ENCODE measurements at regions not wholly inside any gene's neighbourhood (a gene's known extent, or its start where the extent isn't known, plus 50 kb on each side); places are given as distances from the start of the nearest gene placed in this dataset.

DNA sequence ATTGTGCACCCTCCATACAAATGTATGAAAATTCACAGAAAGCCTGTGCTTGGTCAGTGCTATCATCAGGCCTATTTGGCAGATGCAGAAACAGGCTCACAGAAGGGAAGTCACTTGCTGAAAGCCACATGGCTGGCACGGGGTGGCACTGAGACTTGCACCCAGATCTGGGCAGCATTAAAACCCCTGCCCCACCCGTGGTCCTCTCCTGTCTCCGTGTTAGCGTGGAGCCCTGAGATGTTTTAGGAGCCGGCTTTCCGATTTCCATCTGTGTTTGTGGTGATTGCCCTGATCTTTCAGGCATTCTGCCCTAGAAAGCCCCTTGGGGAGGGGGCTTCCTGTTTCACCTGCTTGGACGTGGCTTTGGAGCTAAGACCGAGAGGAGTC lies 102.2 kb upstream of the IER5L start (continued):
- no peak for TF ChIP-seq SAP30 (IDR thresholded peaks at IDR 0.05; ENCODE audit: insufficient read depth, insufficient replicate concordance, low read length)
- no peak for TF ChIP-seq HDAC2 (IDR thresholded peaks at IDR 0.05; ENCODE audit: borderline replicate concordance in 1 of 2, low read depth in 2 of 2, low read length in 2 of 2)
